H1 (cell line): ENCODE measurements at regions not wholly inside any gene's neighbourhood (a gene's known extent, or its start where the extent isn't known, plus 50 kb on each side); places are given as distances from the start of the nearest gene placed in this dataset.

Experiments used
- CTCF ChIA-PET: fragments of 300-600 bp; sonication (Branson Sonifier 250); formaldehyde crosslinking; loops from one replicate; lab custom pipeline; 2021; ENCODE audit not compliant: partially characterized antibody; lab: Charles Lee
- POLR2A ChIA-PET: fragments of 300-600 bp; sonication (Branson Sonifier 250); formaldehyde crosslinking; loops from one replicate; lab custom pipeline; 2021; ENCODE audit warnings: inconsistent platforms; ENCODE audit not compliant: partially characterized antibody; lab: Charles Lee
- DNase-seq, 2 experiments: peaks; one replicate each; pipeline versions ENCODE4 v3.0.0 to v3.0.0-alpha.2; 2010 to 2022; ENCODE audit warnings: low spot score in 2 of 2, low read depth in 1 of 2, mixed read lengths in 1 of 2
- FAIRE-seq: peaks from 2 replicates; lab custom pipeline; 2011; peaks lifted over from hg19 to GRCh38; lab: Jason Lieb, UNC
- H2AFZ ChIP-seq: 2 replicates; pipeline ENCODE4 v1.8.1; 2012; ENCODE audit warnings: low read length, inconsistent platforms
- H2AK5ac ChIP-seq: 2 replicates; pipeline ENCODE4 v1.6.1; 2013; ENCODE audit warnings: low read depth, low read length
- H2BK120ac ChIP-seq: replicated peaks from 2 replicates; pipeline ENCODE3; 2013; ENCODE audit warnings: low read depth, low read length, inconsistent platforms
- H2BK12ac ChIP-seq: 2 replicates; pipeline ENCODE4 v1.6.1; 2013; ENCODE audit warnings: low read depth, low read length
- H2BK15ac ChIP-seq: 2 replicates; pipeline ENCODE4 v1.6.1; 2013; ENCODE audit warnings: low read length
- H2BK20ac ChIP-seq: 2 replicates; pipeline ENCODE4 v1.6.1; 2013; ENCODE audit warnings: low read length
- H2BK5ac ChIP-seq: 2 replicates; pipeline ENCODE4 v1.6.1; 2013; ENCODE audit warnings: low read depth, low read length
- H3K14ac ChIP-seq: 2 replicates; pipeline ENCODE4 v1.6.1; 2013; ENCODE audit warnings: inconsistent platforms; ENCODE audit not compliant: insufficient read length
- H3K18ac ChIP-seq: 2 replicates; pipeline ENCODE4 v1.6.1; 2013; ENCODE audit warnings: low read length; ENCODE audit errors: extremely low read depth
- H3K23ac ChIP-seq: 2 replicates; pipeline ENCODE4 v1.6.1; 2013; ENCODE audit warnings: inconsistent platforms; ENCODE audit not compliant: insufficient read length
- H3K23me2 ChIP-seq: 2 replicates; pipeline ENCODE4 v1.6.1; 2013; ENCODE audit warnings: low read depth, low read length
- H3K27ac ChIP-seq: 2 replicates; pipeline ENCODE4 v1.6.1; 2011; ENCODE audit warnings: low read depth, low read length, inconsistent platforms
- H3K27me3 ChIP-seq, 4 experiments: replicated peaks in 1 of 4; 1 replicate in 1 of 4; 2 replicates in 3 of 4; pipeline versions ENCODE4 v1.6.1 to v1.8.1; 2011 to 2013; ENCODE audit warnings: low read length in 3 of 4, mild to moderate bottlenecking in 3 of 4, inconsistent platforms in 2 of 4, mixed read lengths in 2 of 4, moderate library complexity in 1 of 4; ENCODE audit not compliant: control insufficient read depth in 3 of 4, insufficient read depth in 3 of 4; ENCODE audit errors: extremely low read depth in 1 of 4
- H3K36me3 ChIP-seq, 4 experiments: 2 replicates each; pipeline versions ENCODE4 v1.6.1 to v1.8.1; 2011 to 2013; ENCODE audit warnings: mild to moderate bottlenecking in 4 of 4, low read length in 3 of 4, moderate library complexity in 2 of 4, control low read depth in 1 of 4, inconsistent platforms in 1 of 4; ENCODE audit not compliant: insufficient read depth in 4 of 4, control insufficient read depth in 2 of 4
- H3K4ac ChIP-seq: replicated peaks from 2 replicates; pipeline ENCODE3; 2013; ENCODE audit warnings: low read length, low read depth, mixed read lengths, inconsistent platforms; ENCODE audit not compliant: insufficient read length
- H3K4me1 ChIP-seq, 4 experiments: replicated peaks in 1 of 4; 1 replicate in 1 of 4; 2 replicates in 3 of 4; pipeline versions ENCODE4 v1.6.1 to v1.8.1; 2011 to 2013; ENCODE audit warnings: low read length in 3 of 4, inconsistent platforms in 2 of 4, mixed read lengths in 1 of 4; ENCODE audit not compliant: insufficient read depth in 4 of 4, control insufficient read depth in 3 of 4
- H3K4me2 ChIP-seq, 2 experiments: 2 replicates each; pipeline versions ENCODE4 v1.6.1 to v1.8.1; 2011 to 2013; ENCODE audit warnings: low read depth in 2 of 2, low read length in 2 of 2, control low read depth in 1 of 2, inconsistent platforms in 1 of 2, mild to moderate bottlenecking in 1 of 2; ENCODE audit not compliant: insufficient read depth in 1 of 2
- H3K4me3 ChIP-seq, 4 experiments: fragments of 200-600, 300-600 bp in 1 of 4; sonication (generic), shearing (Covaris generic), sonication (Bioruptor Twin) in 1 of 4; 2 replicates each; pipeline versions ENCODE4 v1.5.1 to v1.8.1; 2011 to 2016; ENCODE audit warnings: low read length in 4 of 4, low read depth in 3 of 4, control low read depth in 2 of 4, inconsistent platforms in 2 of 4, mild to moderate bottlenecking in 2 of 4, mixed read lengths in 1 of 4, moderate library complexity in 1 of 4; ENCODE audit not compliant: insufficient read depth in 2 of 4; ENCODE audit errors: extremely low read depth in 1 of 4
- H3K56ac ChIP-seq: replicated peaks from 2 replicates; pipeline ENCODE3; 2013; ENCODE audit warnings: low read depth, mild to moderate bottlenecking, mixed read lengths, low read length, inconsistent platforms; ENCODE audit not compliant: insufficient read length
- H3K79me1 ChIP-seq: 2 replicates; pipeline ENCODE4 v1.6.1; 2013; ENCODE audit warnings: low read depth, low read length, control low read depth
- H3K79me2 ChIP-seq, 2 experiments: 2 replicates each; pipeline versions ENCODE4 v1.6.1 to v1.8.1; 2012 to 2013; ENCODE audit warnings: low read length in 2 of 2, mild to moderate bottlenecking in 2 of 2, inconsistent platforms in 1 of 2; ENCODE audit not compliant: insufficient read depth in 2 of 2, control insufficient read depth in 1 of 2
- H3K9ac ChIP-seq, 4 experiments: replicated peaks in 1 of 4; 1 replicate in 1 of 4; 2 replicates in 3 of 4; pipeline versions ENCODE4 v1.6.1 to v1.8.1; 2011 to 2013; ENCODE audit warnings: low read depth in 3 of 4, low read length in 3 of 4, control low read depth in 2 of 4, mild to moderate bottlenecking in 2 of 4, moderate library complexity in 2 of 4, inconsistent platforms in 1 of 4; ENCODE audit errors: extremely low read depth in 1 of 4
- H3K9me3 ChIP-seq, 2 experiments: 2 replicates each; pipeline versions ENCODE4 v1.6.1 to v1.8.1; 2012 to 2013; ENCODE audit warnings: mild to moderate bottlenecking in 2 of 2, moderate library complexity in 2 of 2, control low read depth in 1 of 2, inconsistent platforms in 1 of 2, low read depth in 1 of 2, low read length in 1 of 2, mixed read lengths in 1 of 2; ENCODE audit not compliant: insufficient read depth in 2 of 2
- H4K20me1 ChIP-seq, 2 experiments: replicated peaks in 1 of 2; 2 replicates each; pipeline versions ENCODE3 to v1.8.1; 2011 to 2013; ENCODE audit warnings: inconsistent platforms in 2 of 2, low read length in 2 of 2, mild to moderate bottlenecking in 1 of 2; ENCODE audit not compliant: insufficient read depth in 2 of 2, control insufficient read depth in 1 of 2
- H4K5ac ChIP-seq: 2 replicates; pipeline ENCODE4 v1.6.1; 2013; ENCODE audit warnings: low read length, low read depth, mixed read lengths, inconsistent platforms; ENCODE audit not compliant: insufficient read length
- H4K8ac ChIP-seq: 2 replicates; pipeline ENCODE4 v1.8.0; 2013; ENCODE audit warnings: mild to moderate bottlenecking, moderate library complexity, low read length, inconsistent platforms; ENCODE audit not compliant: insufficient read depth; ENCODE audit errors: extremely low read depth
- H4K91ac ChIP-seq: replicated peaks from 2 replicates; pipeline ENCODE3; 2013; ENCODE audit warnings: low read length, mixed read lengths, inconsistent platforms; ENCODE audit not compliant: insufficient read length
- WGBS, 2 experiments: shearing (Covaris generic) in 1 of 2; methylation state at CpG; one replicate each; pipeline versions ENCODE4 v1.1.6 to v1.1.7; 2013 to 2015; ENCODE audit warnings: low lambda C conversion rate in 2 of 2, mixed read lengths in 2 of 2, inconsistent platforms in 1 of 2, low coverage in 1 of 2, missing lambda C conversion rate in 1 of 2; ENCODE audit not compliant: insufficient replicate concordance in 2 of 2, insufficient coverage in 1 of 2, insufficient read length in 1 of 2; ENCODE audit errors: extremely low coverage in 1 of 2, missing lambda C conversion rate in 1 of 2; 5-methylcytosine and 5-hydroxymethylcytosine counted together
- TF ChIP-seq, protein P1 (sequence below): IDR thresholded peaks from 2 replicates; pipeline ENCODE4 v1.6.1; 2012; ENCODE audit warnings: inconsistent platforms

DNA sequence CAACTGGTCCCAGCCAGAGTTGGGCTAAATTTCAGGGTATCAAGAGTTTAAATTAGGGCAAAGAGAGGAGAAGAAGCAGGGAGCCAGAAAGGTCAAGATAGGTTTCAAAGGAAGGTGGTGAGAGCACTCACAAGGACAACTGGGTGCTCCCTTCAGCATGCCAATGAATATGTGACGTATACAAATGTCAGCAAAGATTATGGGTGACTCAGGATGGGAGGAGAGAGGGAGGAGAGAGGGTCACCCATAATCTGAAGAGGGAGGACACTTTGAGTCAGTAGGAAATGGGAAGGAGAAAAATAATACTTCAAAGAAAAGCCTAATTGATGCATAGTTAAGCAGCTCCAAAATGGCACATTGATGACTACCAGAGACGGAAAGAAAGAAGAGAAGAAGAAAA lies 53.1 kb upstream of the ABCA12 start:
- no peaks in the 10 kb centered on the region for H3K23me2 ChIP-seq
- H4K5ac ChIP-seq: no peak overlapping the region
- H3K36me3 ChIP-seq: no peaks in the 10 kb centered on the region
- H2BK12ac ChIP-seq: no peak overlapping the region
- H3K18ac ChIP-seq: no peak overlapping the region
- FAIRE-seq: no peak
- 96% methylated on average over 2 of the region's 2 CpGs; no CpG with 5 or more reads in 1 of the 2 experiments for WGBS, 2 experiments
- TF ChIP-seq, protein P1, sequence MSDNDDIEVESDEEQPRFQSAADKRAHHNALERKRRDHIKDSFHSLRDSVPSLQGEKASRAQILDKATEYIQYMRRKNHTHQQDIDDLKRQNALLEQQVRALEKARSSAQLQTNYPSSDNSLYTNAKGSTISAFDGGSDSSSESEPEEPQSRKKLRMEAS: no peak
- no peak overlapping the region for H4K8ac ChIP-seq
- H2BK15ac ChIP-seq: no peak overlapping the region
- no peaks in the 10 kb centered on the region for H3K9me3 ChIP-seq
- H4K91ac ChIP-seq: no peak overlapping the region
- H3K4me1 ChIP-seq: no peaks in the 10 kb centered on the region
- H2AK5ac ChIP-seq: no peak overlapping the region
- no peak overlapping the region for H3K9ac ChIP-seq
- no peak overlapping the region for H3K4me3 ChIP-seq
- no peak overlapping the region for H3K4me2 ChIP-seq
- H2BK5ac ChIP-seq: no peak overlapping the region
- no peak overlapping the region for H3K27ac ChIP-seq
- no peaks in the 10 kb centered on the region for H3K27me3 ChIP-seq
- no peaks in the 10 kb centered on the region for H3K79me2 ChIP-seq
- no peak overlapping the region for H2BK20ac ChIP-seq
- CTCF ChIA-PET: no interaction called here
- no peak overlapping the region for H3K23ac ChIP-seq
- no peak overlapping the region for H3K56ac ChIP-seq
- H4K20me1 ChIP-seq: no peaks in the 10 kb centered on the region
- H2BK120ac ChIP-seq: no peak overlapping the region
- DNase-seq: no peak
- H3K4ac ChIP-seq: no peak overlapping the region
- no peak overlapping the region for H3K14ac ChIP-seq
- POLR2A ChIA-PET: no interaction called here
- no peak overlapping the region for H2AFZ ChIP-seq
- H3K79me1 ChIP-seq: no peaks in the 10 kb centered on the region
